Body of pancreas (tissue), 4 donors: ENCODE measurements at regions not wholly inside any gene's neighbourhood (a gene's known extent, or its start where the extent isn't known, plus 50 kb on each side); places are given as distances from the start of the nearest gene placed in this dataset.

ENCODE experiments used
- ATAC-seq: fragments of 150-250 bp; one replicate; pipeline ENCODE4 v1.9.1; 2016
- DNase-seq, 4 donors: peaks; one replicate each; pipeline ENCODE4 v3.0.0-alpha.2; 2019
- H3K27ac ChIP-seq, 4 donors: fragments of 200-600 bp; sonication (generic); 1 replicate in 3 of 4; 2 replicates in 1 of 4; pipeline versions ENCODE4 v1.5.1 to v1.6.1; 2016 to 2019; ENCODE audit warnings: mild to moderate bottlenecking in 1 of 4, mixed read lengths in 1 of 4, moderate library complexity in 1 of 4
- H3K27me3 ChIP-seq, 2 donors: fragments of 200-600 bp; sonication (generic); one replicate each; pipeline ENCODE4 v1.6.0; 2016; ENCODE audit warnings: mild to moderate bottlenecking in 1 of 2
- H3K36me3 ChIP-seq, 2 donors: fragments of 200-600 bp; sonication (generic); replicated peaks in 1 of 2; 2 replicates each; pipeline ENCODE4 v1.5.1; 2016; ENCODE audit warnings: low read depth in 2 of 2; ENCODE audit not compliant: insufficient read depth in 1 of 2
- H3K4me1 ChIP-seq: fragments of 200-600 bp; sonication (generic); one replicate; pipeline ENCODE4 v1.6.0; 2016
- H3K4me3 ChIP-seq, 2 donors: fragments of 200-600 bp; sonication (generic); 1 replicate in 1 of 2; 2 replicates in 1 of 2; pipeline ENCODE4 v1.5.1; 2016 to 2019
- H3K9me3 ChIP-seq, 3 donors: fragments of 200-600 bp; sonication (generic); 1 replicate in 2 of 3; 2 replicates in 1 of 3; pipeline ENCODE4 v1.5.1; 2016
- CTCF ChIP-seq, 7 experiments: fragments of 450-650 bp in 4 of 7; fragments of 200-600 bp in 3 of 7; sonication (generic) in 3 of 7; IDR thresholded peaks; one replicate each; pipeline ENCODE4 v1.5.1; 2016 to 2019; ENCODE audit warnings: antibody characterized with exemption in 7 of 7
- POLR2A ChIP-seq, 3 donors: fragments of 450-650 bp; IDR thresholded peaks; one replicate each; pipeline ENCODE4 v1.6.1; 2016; ENCODE audit warnings: antibody characterized with exemption in 3 of 3, mild to moderate bottlenecking in 2 of 3
- WGBS, 2 donors: methylation state at CpG; one replicate each; pipeline ENCODE4 v1.1.5; 2017; 5-methylcytosine and 5-hydroxymethylcytosine counted together
- intact Hi-C: fragments of 100-400 bp; cut with DNase I; formaldehyde crosslinking; loops from one replicate; pipeline ENCODE4 v1.15.1; 2023

GRCh38 chr5:56527174-56527573 is 288.2 kb upstream of the MAP3K1 start:
- intact Hi-C loops: no loop called here
- Histone ChIP-seq H3K4me1 (no peaks in the 10 kb centered on the region), H3K27ac (no peak overlapping the region), H3K36me3 (no peaks in the 10 kb centered on the region), H3K4me3 (no peak overlapping the region), H3K9me3 (no peaks in the 10 kb centered on the region), H3K27me3 (no peaks in the 10 kb centered on the region)
- no peak for ATAC-seq
- no peak for DNase-seq
- WGBS, 2 donors: 79 to 89% methylated on average over 4 of the region's 4 CpGs
- TF ChIP-seq POLR2A (IDR thresholded peaks at IDR 0.05) (no peak), CTCF (IDR thresholded peaks at IDR 0.05) (no peak)

- no peak overlapping the region for H3K27ac ChIP-seq
- H3K36me3 ChIP-seq: no peaks in the 10 kb centered on the region
- DNase-seq (peak in 1 of 4 donors; percentile 32), ATAC-seq (no peak)
- no peak for TF ChIP-seq POLR2A (IDR thresholded peaks at IDR 0.05)
- no peak for TF ChIP-seq CTCF (IDR thresholded peaks at IDR 0.05)
- intact Hi-C loops: no loop called here
- no peaks in the 10 kb centered on the region for H3K4me1 ChIP-seq
- H3K27me3 ChIP-seq: no peaks in the 10 kb centered on the region
- no peaks in the 10 kb centered on the region for H3K9me3 ChIP-seq
- WGBS, 2 donors: 48 to 62% methylated on average over 3 of the region's 3 CpGs
- H3K4me3 ChIP-seq: no peak overlapping the region
Observed at GRCh38 chr5:56525113-56525512, 290.2 kb upstream of the MAP3K1 start.

- intact Hi-C loops: no loop called here
- Histone ChIP-seq H3K27ac (no peak overlapping the region), H3K4me1 (no peaks in the 10 kb centered on the region), H3K36me3 (no peaks in the 10 kb centered on the region), H3K4me3 (no peak overlapping the region), H3K9me3 (no peaks in the 10 kb centered on the region), H3K27me3 (no peaks in the 10 kb centered on the region)
- ATAC-seq: no peak
- TF ChIP-seq POLR2A (IDR thresholded peaks at IDR 0.05): no peak
- TF ChIP-seq CTCF (IDR thresholded peaks at IDR 0.05): no peak
- 61 to 70% methylated on average over 6 of the region's 6 CpGs for WGBS, 2 donors
- no peak for DNase-seq
Observed at GRCh38 chr5:56523790-56524575, 290.9 kb upstream of the ANKRD55 start.

GRCh38 chr5:56522960-56523359 is 289.8 kb upstream of the ANKRD55 start:
- DNase-seq (peak in 1 of 4 donors; percentile 15), ATAC-seq (peak; percentile 45)
- intact Hi-C loops: no loop called here
- Histone ChIP-seq H3K27ac (no peak overlapping the region), H3K9me3 (no peaks in the 10 kb centered on the region), H3K4me1 (peaks cover 2% of the 10 kb centered on the region), H3K36me3 (no peaks in the 10 kb centered on the region), H3K27me3 (no peaks in the 10 kb centered on the region), H3K4me3 (no peak overlapping the region)
- WGBS, 2 donors: 70 to 79% methylated on average over 1 of the region's 1 CpG
- TF ChIP-seq CTCF (IDR thresholded peaks at IDR 0.05) (no peak), POLR2A (IDR thresholded peaks at IDR 0.05) (no peak)

GRCh38 chr5:56522169-56522568 is 289.0 kb upstream of the ANKRD55 start:
- no peaks in the 10 kb centered on the region for H3K27me3 ChIP-seq
- H3K9me3 ChIP-seq: no peaks in the 10 kb centered on the region
- no peak overlapping the region for H3K4me3 ChIP-seq
- TF ChIP-seq CTCF (IDR thresholded peaks at IDR 0.05) (no peak), POLR2A (IDR thresholded peaks at IDR 0.05) (no peak)
- peaks cover 10% of the 10 kb centered on the region for H3K4me1 ChIP-seq
- H3K27ac ChIP-seq: no peak overlapping the region
- 51 to 54% methylated on average over 5 of the region's 5 CpGs for WGBS, 2 donors
- H3K36me3 ChIP-seq: no peaks in the 10 kb centered on the region
- DNase-seq (no peak), ATAC-seq (no peak)
- intact Hi-C loops: no loop called here
